HPDE6-E6E7 (cell line): ENCODE measurements at regions not wholly inside any gene's neighbourhood (a gene's known extent, or its start where the extent isn't known, plus 50 kb on each side); places are given as distances from the start of the nearest gene placed in this dataset.

Experiments
- DNase-seq: peaks from one replicate; pipeline ENCODE4 v3.0.0; 2011; ENCODE audit warnings: missing footprints; ENCODE audit errors: extremely low spot score

DNA sequence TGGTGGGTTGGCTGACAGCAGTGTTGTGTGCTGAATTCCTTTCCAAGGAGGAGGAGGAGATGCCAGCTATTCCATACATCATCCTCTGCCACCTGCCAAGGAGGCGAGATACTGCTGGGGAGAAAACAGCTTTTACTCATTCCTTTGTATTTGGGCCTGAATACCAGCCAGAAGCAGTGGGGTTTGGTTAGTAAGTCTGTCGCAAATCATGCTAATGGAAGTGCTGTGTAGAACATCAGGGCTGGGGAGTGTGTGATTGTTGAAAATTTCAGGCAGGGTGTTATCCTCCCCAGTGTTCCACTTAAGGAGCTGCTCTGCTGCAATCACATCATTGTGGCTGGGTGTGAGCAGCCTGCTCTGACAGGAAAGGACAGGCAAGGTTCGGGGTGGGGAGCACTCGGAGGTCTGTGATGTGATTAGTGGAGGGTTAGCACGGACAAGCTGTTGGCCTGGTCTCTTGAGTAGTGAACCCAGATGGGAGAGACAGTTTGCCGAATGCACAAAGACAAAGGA lies 128.2 kb upstream of the DLX2 start:
- DNase-seq = no peak

DNA sequence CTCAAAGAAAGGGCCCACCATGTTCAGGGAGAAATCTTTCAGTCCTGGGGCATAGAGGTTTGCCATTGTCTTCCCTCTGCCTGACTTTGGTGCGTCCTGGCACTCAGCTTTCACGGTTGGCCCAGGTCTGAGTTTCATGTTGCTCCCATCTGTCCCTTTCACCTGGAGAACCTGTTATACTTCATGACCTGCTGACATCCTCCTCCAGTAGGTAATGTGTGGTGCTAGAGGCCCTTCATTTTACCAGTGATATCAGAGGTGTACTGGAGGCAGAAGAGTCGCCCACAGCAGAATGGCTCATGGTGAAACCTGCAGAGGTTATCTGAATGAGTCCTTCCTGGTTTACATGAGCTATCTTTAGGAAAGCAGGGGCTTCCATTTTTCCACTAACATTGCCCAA lies 128.8 kb upstream of the DLX2 start:
- no peak for DNase-seq

DNA sequence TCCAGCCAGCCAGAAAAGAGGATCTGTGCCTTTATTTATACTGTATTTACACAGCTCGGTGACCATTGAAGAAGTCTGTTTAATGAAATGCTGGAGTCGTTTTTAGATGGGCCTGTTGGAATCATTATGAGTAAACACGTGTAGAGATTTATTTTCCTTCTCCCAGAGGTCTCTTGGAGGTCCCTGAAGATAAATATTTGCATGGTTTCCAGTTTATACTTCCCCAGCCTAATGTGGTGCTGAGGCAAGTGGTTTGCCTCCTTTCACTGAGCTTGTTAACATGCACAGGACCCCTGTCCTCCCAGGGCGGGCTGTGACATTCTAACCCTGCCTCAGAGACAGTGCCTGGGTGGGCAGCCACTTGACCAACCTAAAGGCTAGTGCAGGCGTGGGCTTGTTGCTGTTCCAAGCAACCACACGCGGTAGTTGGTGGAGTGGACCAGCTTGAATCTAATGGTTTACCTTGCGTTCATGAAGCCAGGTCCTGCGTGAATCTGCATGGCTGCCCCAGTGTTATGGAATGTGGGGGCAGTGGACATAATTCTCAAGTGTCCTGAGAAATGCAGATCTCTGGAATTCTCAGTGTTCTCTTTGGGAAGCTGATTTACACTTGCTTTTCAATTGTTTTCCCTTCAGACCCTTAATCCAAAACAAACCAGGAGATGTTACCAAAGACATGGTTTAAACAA lies 130.2 kb upstream of the DLX2 start:
- no peak for DNase-seq

DNA sequence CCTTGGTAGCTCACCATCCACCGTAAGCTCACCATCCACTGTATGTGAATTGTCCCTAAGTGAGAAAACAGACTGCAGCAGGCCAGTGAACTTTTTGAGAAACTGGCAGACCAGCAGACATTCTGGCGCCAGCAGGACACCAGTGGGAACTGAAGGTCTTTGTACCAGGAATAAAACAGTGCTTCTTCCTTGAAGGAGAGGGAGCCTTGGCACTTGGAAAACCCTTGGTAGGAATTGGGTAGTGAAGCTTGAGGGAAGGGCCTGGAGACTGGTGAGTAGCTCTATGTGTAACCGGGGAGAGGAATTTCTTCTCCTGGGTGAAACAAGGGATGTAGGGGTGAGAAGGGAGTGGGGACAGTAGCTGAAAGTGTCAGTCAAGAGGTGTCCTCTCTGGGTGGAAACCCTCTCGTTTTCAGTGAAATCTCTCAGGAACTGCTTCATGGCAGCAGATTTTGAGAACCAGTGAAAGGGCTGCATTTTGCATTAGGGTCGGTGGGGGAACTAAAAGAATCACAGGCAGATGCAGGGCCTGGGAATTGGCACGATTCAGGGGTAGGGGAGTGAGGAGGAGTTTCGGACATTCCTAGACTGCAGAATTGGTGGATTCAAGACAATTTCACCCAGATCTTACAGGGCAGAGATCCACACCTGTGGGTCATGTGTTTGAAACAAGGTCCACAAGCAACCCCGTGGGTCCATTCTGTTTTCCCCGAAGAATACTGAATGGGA lies 131.5 kb upstream of the DLX2 start:
- DNase-seq = no peak

DNA sequence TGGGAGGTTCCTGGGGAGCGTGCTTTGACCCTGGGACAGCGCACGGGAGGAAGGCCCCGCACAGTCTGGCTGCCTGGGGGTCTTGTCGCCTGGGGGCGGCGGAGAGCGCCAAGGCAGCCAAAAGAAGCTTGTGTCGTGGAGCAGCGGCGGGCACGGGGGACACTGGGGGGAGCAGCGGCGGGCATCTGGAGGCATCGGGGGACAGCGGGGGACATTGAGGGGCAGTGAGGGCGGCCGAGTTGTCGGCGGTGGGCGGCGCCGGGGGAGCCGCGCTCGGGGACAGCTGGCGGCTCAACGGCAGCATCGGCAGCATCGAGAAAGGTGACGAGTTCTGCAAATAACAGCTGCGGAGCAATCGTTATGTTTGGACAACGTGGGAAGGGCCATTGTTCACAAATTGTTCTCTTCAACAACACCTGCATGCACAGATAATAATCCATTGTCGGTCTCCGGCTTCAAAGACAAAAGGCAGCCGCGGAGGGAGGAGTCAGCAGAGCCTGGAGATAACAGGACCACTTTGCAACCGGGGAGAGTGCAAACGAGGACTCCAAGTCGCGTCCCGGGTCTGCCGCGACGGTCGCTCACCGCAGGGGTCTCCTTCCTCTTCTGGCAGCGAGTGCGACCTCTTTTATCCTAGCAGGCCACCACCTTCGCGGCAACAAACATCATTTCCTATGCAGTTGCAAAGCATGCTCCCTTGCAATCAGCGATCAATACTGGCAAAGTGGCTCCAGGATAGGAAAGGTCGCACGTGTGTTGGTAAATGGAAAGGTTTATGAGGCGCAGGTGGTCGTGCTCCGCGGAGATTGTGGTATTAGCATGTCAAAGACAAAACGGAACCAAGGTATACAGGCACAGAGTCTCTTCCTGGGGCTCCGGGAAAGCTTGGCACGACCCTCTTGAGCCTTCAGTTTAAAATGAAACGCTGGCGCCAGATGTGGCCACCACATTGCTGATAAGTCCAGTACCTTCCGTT lies 132.3 kb upstream of the DLX2 start:
- DNase-seq = no peak

DNA sequence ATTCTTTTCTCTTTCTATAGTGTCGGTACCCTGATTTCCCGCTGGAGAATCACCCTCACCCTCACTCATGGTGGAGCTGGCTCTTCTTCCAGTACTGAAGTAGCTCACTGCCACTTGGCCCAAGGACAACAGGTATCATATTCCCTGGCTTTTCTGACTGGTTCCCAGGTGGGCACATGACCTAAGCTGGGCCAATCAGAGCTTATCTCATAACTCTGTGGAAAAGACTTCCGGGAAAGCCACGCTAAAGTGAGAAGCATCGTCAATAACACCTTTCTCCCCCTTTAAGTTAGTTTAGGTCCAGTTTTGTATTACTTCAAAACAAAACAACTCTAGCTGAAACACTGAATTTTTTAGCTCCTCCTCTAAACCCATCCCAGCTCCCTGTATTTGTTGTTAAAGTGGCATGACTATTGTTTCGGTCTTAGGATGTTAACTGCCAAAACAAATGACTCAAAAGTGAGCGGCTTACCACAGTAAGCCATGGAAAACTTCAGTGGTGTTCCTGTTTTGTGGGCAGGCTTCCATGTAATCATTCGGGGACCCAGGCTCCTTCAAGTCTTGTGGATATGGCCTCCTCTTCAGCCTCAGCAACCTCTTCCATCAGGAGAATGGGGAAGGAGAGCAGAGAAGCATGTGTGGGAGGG lies 137.4 kb upstream of the DLX2 start:
- DNase-seq = no peak

DNA sequence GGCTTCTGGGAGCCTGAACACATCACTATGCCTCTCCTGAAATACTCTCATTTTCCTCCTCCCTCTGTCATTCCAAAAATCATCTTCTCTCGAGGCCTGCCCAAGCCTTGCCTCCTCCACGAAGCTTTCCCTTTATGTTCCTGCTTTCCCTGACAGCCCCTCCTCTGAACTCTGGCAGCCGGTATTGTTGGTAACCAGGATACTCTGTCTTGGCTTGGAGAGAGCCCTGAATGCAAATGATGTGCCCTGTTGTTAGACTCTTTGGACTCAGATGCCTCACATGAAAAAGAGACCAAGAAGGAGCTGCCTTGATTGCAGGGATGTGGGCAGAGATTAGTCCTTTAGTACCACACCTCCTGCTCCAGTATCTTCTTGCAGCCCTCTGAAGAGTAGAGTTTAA lies 138.5 kb upstream of the DLX2 start:
- DNase-seq = no peak

DNA sequence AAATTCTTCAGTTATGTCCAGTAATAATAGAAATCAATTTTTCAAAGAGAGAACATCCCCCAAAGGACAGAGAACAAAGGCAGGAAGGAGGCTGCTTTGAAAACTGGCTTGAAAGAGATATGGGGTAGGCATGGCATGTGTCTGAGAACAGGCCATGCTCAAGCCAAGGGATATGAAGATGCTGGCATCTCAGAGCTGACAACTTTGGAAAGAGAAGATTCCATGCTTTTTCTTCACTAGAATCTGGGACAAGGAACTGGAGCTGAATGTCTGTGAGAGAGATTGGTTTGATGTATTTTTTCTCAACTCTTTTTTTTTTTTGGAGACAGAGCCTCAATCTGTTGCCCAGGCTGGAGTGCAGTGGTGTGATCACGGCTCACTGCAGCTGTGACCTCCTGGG lies 139.8 kb upstream of the DLX2 start:
- DNase-seq = no peak

DNA sequence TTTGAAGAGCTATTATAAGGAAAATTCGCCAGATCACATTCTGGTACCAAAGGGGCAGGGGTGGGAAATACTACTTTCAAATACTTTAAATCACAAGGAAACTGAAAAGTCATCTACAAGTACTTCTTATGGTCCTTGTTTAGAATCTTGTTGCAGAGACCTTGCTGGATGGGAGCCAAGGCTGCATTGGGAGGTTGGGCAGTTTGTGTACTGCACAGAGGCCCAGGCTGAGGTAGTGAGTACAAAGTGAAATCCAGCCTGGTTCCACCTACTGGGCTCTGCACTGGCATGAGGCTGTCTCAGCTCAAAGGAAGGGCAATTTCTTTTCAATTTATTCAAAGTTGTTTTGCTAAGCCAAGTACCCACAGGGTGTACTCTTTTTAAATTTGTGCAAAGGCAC lies 140.3 kb upstream of the DLX2 start:
- DNase-seq = no peak

DNA sequence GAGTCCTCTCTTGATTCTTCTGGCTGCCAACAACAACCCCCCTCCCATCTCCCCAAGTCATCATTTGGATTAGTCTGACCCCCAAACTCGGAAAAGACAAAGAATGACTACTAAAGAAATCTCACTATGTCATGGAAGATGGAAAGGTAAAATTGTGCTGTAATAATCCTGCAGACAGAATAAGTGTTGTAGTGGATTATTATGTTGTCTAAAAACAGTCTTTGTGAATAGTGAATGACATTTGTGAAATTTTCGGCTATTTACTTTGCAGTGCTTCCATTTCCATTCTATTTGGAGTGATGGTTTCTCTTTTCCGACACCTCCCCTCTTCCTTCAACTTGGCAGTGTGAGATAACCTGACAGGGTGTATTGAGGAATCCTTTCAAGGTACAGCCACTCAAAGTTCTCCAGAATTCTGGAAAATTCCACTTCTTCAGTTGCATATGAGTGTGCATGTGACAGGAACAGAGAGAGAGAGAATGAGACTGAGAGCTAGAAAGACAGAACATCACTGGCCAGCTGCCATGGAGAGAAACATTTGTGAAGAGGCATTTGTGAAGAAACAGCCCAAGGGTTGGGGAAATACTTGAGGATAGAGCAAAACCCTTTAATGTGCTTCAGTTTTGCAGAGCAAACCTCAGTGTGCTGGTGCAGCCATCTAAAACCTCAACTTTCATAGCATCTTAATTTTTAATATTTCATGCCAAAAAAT lies 141.9 kb upstream of the DLX2 start:
- no peak for DNase-seq

DNA sequence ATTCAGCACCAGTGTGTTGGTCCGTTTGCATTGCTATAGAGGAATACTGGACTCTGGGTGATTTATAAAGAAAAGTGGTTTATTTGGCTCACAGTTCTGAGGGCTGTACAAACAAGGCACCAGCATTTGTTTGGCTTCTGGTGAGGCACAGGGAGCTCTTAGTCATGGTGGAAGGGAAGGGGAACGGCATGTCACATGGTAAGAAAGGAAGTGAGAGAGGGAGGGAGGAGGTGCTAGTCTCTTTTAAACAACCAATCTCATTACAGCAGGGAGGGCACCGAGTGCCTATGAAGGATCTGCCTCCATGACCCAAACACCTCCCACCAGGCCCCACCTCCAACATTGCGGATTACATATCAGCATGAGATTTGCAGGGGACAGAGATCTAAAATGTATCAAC lies 143.9 kb upstream of the DLX2 start:
- DNase-seq = no peak

DNA sequence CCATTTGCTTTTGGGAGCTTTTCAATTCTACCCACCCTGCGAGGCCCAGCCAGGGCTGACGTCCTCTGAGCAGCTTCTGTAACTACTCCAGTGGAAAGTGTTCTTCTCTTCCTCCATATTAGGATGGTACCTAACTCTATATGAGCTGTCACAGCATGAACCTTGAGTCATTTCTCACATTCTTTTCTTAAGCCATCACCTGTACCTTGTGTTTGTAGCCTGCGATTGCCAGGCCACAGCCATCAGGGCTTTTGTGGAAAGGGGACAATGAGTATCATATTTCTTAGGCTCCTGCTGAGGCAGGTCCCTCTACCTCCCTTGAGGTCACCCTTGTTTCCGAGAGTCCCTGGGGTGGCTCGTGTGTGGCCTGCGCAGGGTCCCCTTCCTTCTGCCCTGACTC lies 144.5 kb upstream of the DLX2 start:
- no peak for DNase-seq

DNA sequence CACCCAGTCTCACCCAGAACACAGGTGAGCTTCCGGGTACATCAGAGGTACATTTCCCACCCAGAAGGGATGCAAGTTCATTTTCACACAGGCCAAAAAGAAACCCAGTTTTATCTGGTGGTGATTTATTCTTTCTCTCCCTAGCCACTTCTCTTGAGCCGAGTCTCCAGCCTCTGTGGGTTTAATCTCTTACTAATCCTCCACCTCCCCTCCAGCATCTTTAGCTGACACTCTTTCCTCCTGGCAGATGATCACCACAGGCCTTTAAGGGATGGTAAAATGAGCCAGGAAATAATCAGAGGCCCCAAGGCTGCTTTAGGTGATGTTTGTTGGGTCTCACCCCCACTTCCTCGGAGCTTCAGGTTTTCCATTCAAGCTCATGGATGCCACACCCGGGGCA lies 145.7 kb upstream of the DLX2 start:
- DNase-seq = no peak

DNA sequence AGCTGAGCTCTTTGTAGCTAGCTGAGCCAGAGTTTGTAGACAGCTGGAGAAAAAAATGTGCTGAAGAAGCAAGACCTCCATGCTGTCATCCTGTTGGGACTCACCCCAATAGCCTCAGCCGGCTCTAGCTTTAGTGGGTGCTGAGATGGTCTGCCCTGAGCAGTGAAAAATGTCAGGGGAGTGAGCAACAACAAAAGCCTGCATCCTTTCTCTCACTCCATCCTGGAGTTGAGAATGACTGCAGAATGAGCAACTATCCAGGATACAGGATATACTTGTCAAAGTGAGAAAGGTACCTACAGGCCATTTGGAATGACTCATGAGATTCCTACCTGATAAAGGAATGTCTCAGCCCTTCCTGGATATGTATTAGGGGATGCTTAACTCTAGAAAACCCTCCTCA lies 146.1 kb upstream of the DLX2 start:
- DNase-seq = peak; percentile 70

DNA sequence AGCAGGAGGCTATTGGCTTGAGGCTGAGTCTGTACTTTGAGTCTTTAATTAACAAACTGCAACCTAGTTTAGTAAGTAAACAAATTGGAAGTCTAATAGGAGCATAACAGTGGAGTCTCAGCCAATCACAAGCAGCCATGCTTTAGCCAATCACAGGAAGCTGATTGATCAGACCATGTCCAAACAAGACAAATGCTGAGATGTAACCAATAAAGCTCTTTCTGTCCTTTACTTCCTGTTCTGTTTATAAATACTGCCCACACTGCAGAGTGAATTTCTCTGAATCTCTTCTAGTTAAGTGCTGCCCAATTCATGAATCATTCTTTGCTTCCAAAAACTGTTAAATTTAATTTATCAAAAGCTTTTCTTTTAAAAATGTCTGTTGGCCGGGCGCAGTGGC lies 146.6 kb upstream of the DLX2 start:
- no peak for DNase-seq

DNA sequence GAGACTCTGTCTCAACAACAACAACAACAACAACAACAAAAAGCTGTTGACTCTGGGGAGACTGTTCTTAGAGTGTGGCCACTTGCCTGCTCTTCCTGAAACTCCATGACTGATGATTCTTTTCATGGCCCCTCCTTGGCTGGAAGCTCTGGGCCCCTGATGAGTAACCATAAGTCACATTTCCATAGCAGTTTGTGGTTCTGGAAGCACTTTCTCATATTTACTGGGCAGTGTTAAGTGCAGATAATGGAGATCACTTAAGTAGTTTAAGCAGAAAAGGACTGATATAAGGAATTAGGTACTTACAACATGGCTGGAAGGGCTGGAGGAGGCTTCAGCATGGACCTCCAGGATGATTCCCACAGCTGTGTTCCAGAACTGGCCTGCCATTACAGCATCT lies 147.3 kb upstream of the DLX2 start:
- peak; percentile 74 for DNase-seq

DNA sequence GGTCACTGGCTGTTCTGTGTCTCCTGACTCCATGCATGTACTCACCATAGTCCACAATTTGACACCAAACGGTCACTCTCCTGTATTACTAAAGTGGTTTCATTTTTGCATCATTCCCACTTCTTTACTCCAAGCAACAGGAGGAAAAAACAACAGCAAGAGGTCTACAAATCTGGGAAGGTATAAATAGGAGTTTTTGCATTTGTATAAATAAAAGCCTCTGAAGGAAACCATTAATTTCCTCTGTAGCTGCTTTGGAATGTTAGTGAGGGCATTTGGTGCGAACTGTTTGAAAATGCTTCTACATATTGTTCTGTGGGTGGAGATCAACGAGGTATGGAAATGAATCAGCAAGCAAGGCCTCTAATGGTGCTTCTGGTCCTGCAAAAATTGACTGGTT lies 148.5 kb upstream of the DLX2 start:
- DNase-seq = no peak

DNA sequence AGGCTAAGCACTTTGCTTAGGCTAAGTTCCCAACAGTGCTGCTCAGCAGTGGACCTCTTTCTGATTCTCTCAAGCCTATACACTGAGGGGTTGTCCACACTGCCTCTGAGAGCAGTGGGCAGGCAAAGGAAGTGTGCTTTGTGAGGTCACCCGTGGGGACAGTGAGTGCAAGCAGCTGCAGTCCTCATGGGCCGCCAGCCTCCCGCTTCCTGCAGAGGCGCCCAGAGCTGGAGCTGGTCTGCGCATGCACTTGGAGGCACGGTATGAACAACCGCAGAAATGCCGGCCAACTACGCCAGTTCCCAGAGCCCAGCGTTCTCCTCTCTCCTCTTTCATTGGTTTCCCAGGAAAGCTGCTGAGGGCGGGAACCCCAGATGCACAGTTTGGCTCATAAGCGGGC lies 149.5 kb upstream of the DLX2 start:
- DNase-seq = no peak

DNA sequence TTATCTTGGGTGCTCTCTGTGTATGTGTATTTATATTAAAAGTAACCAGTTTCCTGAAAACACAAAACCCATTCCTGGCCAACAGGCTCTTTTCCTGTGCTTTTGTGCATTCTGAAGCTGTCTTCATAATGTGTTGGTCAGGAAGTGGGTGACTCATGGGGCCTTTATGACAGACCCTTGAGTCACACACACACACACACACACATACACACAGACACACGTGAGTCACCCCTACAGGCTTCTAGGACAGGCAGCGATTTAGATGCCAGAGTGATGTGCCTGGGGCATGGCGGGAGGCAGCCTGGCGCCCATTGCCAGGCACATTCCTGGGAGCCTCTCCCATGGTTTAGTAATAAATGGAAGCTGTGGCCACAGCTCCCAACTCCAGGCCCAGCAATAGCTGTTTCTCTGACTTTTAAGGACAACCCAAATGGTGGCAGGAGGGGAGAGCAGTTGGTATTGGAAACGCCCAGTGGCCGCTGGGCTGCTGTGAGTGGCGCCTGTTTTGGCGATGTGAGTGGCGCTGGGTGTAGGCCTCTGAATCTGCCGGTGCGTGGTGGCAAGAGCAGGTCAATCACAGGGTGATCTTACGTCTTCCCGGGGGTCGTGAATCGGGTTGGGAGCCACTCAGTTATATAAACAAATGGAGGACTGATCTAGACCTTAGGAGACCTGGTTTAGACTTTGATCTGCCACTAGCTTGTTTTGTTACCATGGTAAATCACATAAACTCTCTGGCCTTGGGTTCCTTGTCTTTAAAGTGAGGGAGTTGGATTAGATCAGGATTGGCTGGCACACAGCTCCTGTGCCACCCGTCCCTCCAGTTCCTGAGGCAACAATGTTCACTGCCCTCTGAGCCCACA lies 150.7 kb upstream of the DLX2 start:
- peak; percentile 84 for DNase-seq

DNA sequence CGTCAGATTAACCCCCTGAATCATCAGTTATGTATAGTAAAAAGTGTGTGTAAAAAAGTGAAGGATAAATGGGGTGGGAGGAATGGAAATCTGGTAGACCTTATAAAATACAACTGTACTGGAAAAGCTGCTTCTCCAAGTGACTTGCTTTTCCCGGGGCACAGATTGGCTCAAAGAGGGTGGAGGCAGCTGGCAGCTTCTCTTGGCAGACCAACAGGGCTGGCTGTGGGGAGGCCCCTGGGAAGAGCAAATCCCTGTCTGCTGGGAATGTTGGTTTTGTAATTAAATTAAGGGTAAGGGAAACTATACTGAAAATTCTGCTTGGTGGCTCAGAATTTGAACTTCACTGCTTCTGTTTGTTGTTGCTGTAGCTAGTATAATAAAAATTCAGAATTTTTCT lies 154.2 kb upstream of the DLX2 start:
- DNase-seq = no peak
